DMS53 treated with DMSO at 0.1 percent for 48 hours (cell line): ENCODE measurements at regions not wholly inside any gene's neighbourhood (a gene's known extent, or its start where the extent isn't known, plus 50 kb on each side); places are given as distances from the start of the nearest gene placed in this dataset.
A peak's percentile ranks its signal among the peaks of the same experiment; 100 is the strongest.

Experiments
- DNase-seq: peaks from one replicate; lab custom pipeline; 2025; ENCODE audit not compliant: unreplicated experiment; lab: John Stamatoyannopoulos, UW

DNA sequence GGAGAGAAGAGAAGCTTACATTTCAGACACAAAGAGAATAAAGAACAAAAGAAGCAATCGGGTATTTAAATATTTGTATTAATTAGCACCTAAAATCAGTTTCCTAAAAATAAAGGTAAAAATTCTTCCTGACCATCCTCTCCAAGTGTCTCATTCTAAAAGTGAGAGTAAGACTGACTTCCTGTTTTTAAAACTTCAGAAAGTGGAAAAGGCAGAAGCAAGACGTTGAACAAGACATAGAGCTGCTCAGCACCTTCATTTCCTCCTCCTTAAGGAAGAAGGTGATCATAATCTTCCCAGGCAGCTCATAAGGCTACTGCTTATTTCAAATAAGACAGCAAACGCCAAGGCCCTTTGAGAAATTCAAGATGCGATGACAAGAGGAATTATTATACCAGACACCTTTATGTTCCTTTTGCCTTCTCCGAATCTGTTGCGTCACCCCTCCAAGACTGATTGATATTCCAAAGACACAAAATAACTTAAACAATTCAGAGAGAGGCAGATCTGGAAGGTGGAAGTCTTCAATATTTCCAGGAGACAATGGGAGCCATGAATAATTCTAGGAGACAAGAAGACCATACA is 238.8 kb upstream of the TLE3 start:
- DNase-seq = no peak

DNA sequence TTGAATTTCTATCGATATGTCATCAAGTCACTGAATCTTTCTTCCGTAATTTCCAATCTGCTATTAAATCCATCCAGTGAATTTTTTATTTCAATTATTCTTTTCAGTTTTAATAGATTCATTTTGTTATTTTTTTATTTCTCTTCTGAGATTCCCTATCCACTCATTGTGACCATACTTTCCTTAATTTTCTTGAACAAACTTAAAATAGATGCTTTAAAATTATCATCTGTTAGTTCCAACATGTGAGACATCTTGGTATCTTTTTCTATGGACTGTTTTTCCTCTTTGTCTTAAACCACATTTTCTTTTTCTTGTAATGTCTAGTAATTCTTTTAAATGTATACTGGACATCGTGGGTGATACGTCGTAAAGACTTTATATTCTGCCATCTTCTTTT is 236.6 kb upstream of the TLE3 start:
- no peak for DNase-seq

DNA sequence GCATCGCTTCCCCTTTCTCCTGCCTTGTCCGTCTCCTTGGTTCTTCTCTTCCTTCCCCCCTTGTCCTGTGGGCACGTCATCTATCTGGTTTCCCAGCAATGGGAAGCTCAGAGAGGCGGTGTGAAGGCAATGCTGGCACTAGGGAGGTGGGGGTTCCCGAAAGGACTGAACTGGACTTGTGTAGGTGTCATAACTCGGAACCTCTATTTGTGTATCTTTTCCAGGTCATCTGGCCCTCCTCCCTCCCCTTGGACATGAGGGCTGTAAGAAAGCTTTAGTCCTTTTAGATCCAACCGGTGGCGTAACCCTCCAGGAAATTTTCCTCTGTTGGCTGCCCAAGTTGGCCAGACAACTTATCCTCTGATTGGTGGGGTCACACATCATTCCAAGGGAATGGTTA is 231.5 kb upstream of the TLE3 start:
- DNase-seq = no peak

DNA sequence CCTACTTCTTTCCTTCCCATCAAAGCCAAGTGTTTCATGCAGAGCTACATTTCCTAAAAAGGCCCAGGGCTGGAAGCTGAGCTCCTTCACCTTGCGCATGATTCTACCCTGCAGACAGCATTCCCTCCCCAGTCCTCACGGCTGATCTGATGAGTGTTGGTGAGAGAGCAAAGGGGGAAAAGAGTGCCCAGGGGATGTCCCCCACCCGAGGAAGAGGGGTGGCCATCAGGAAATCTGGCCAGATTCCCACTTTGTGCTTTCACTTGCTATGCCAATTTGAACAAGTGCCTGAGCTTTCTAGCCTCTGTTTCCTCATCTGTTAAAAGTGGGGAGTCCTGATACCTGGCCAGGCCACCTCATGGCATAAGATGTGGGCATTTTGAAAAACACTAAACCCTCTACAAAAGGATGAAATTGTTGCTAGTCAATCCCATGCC is 231.0 kb upstream of the TLE3 start:
- no peak for DNase-seq

DNA sequence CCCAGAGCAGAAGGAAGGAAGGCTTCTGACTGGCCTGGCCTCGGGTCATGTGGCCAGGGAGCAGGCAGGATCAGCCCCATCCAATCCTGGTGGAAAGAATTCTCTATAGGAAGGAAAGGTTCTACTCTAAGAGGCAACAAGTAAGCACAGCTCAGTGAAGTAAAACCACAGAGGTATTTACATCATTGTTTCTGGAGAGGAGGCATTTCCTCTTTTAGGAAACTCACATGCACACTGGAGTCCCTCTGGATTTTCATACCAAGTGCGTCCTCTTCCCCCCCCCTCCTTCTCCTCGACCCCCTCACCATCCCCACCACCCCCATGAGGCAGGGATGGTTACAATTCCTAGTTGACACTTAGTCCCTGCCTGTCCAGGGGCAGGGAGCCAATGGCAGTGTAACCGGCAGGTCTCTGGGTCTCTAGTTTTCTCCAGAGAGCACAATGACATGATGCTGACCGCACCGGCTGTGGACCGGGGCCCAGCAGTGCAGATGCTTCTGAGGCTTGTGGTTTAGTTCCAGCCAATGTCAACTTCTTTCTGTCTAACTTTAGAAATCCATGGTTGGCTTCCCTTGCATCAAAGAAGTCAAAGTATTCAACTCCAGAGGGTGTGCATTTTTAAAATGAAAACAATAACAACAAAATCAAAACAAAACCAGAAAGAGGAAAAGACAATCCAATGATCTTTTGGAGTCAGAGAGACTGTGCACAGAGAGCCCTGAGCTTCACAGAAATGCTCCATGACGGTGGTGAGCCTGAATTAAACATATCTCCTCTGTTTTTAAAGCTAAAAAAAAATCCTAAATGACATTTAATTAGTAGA is 230.3 kb upstream of the TLE3 start:
- DNase-seq = no peak

DNA sequence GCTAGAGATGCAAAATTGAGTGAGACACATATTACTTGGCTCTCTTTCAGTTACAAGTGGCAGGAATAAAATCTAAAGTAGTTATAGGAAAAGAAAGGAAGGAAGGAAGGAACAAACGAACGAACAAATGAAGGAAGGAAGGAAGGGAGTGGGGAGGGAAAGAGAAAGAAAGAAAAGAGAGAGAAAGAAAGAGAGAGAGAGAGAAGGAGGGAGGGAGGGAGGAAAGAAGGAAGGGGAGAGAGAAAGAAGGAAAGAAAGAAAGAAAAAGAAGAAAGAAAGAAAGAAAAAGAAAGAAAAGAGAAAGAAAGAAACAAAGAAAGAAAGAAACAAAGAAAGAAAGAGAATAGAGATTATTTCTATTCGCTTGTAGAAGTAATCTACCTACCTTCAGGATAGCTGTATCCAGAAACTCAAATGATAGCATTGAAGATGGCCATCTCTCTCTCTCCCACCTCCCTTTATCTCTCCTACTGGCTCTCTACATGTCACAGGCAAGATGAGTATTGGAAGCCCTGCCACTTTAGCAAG is 229.7 kb upstream of the TLE3 start:
- DNase-seq = no peak

DNA sequence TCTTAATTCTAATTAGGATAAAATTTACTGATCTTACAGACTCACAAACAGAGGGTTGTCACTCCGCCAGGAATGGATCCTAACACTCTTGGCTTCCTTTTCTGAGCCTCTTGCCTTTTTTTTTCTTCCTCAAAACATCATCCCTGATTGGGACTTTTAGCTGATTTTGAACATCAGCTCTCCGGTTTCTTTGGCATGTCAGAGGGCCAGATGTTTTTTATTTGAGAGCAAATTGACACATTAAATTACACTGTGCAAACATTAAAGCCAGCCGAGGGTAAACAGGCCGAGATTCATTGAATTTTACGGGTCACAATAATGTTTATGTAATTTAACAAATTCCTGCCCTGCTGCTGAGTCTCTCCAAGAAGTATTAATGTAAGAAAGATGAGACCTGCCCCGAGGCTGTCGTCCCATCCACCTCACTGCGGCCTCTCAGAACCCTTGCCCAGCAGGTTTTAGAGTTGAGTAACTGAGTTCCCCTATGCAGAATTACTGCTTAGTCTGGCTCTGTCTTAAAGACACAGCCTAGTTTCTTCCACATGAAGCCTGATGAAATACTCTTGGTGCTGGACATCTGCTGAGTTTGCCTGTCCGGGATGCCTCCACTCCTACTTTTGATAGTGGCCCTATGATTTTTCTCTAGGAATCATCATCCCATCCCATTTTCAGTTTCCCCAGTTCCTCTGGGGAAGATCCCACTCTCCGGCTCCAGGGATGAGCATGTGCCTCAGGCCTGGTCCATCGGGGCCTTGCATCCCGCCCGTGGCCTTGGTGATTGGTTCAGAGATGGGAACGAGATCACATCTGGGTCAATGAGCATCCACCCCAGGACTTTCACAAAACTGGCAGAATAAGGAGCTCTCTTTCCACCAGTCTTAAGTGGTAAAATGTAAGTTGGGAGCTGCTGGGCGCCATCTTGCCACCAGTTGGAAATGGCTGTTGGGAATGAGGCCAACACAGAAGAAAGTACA is 226.6 kb upstream of the TLE3 start:
- peak; percentile 5 for DNase-seq

DNA sequence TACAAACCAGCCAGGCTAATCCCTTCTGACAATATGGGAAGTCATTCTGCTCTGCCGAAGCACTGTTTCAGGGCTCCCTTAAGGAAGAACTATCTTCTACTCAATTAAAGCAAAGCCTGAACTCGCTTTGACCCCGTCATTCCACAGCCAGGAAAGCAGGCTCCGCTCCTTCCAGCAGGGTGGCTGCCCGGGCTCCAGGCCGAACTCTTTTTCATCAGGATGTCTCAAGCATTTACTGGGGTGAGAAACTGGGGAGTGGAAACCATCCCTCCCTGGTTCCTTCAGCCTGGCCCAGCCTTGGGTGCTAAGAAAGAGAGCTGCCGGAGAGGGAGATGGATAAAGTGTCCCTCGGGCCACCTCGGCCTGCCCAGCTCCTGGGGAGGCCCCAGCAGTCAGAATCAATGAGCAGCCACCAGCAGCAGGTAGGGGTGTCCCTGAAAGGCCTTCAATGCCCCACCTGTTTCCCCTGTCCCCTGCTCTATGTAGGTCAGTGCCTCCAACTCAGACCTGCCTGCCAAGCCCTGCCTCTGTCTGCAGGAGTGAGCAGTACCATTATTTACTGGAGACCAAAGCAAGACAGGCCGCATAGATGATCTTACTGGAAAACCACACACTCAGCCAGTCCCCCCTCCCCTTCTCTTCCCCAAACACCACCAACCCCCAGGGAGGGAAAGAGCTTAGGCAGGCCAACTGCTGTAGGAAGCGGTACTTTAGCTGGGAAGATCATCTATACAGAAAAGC is 225.6 kb upstream of the TLE3 start:
- DNase-seq = no peak

DNA sequence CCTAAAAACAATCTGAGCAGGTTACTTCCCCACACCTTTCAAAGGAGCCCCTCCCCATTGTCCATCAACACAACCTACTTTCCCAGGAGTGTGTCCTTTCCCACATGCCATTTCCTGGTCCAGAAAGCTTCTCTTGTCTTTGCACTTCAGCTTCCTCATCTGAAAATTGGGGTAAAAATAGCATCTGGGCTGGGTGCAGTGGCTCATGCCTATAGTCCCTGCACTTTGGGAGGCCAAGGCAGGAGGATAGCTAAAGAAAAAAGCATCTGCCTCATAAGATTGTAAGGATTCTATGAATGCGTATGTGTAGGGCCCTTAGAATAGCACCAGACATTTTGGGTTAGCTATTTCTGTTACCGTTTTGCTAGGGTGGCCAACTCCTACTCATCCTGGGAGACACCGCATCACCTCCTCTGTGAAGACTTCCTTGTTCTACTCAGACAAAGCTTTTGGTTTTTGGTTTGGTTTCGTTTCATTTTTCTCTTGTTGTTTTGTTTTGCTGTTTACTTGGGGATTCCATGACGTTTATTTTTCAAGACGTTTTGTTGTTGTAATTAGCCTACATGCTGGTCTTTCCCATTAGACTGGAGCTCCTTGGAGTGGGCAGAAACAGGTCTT is 224.4 kb upstream of the TLE3 start:
- DNase-seq = no peak

DNA sequence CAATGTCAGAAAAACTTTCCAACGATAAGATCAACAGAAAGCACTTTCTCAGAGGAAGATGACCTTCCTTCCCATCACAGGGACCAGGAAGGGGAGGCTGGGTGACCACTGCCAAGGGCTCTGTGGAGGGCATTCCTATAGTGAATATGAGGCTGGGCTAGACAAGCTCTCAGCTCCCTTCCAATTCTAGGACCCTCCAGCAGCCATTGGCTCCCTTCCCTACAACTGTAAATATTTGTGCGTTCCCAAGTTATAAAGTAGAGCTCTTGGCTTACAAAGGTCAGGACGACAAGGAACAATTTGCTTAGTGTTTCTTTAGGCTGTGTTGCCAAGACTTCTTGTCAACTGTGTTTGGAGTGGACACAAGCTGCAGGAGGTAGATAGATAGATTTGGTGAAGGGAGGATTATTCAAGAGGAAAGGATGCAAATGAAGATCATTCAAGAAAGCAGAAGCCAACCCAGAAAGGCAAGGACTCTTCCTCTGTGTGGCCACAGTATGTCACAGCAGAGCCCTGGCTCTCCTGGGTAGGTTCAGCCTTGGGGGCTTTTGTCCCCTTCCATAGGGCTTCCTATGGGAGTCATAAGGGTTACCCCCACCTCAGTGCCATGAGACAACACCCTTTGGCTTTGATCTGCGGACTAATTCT is 223.6 kb upstream of the TLE3 start:
- DNase-seq = no peak

DNA sequence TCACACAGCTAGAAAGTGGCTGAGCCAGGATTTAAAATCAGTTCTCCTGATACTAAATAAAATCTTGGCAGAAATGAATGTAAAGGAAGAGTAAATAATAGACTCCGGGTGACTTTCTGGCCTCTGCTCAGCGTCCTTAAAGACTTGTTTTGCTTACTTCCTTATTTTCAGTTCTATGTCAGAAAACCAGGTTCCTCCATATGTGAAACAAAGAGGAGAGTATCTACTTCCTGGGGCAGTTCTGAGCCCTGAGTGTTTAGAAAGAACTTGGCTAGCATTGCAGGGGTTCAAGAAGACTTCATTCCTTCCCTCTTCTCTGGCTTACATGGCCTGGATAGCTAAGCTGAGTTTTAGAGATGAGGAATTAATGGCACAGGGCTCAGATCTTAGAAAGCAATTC is 222.8 kb upstream of the TLE3 start:
- no peak for DNase-seq

DNA sequence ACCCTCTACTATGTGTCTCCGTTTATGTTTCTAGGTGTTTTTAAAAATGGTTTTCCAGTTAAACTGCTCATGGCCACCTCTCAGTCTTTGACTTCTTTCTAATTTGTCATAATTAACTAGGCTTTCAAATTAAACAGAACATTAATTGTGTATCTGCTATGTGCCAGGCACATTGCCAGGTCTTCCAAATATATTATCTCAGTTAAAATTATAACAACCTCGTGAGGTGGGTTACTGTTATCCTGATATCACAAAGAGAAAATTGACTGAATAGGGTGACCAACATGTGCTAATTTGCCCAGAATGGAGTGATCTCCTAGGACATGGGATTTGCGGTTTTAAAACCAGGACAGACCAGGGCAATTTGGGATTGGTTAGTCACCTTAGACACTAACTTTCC is 222.4 kb upstream of the TLE3 start:
- DNase-seq = no peak

DNA sequence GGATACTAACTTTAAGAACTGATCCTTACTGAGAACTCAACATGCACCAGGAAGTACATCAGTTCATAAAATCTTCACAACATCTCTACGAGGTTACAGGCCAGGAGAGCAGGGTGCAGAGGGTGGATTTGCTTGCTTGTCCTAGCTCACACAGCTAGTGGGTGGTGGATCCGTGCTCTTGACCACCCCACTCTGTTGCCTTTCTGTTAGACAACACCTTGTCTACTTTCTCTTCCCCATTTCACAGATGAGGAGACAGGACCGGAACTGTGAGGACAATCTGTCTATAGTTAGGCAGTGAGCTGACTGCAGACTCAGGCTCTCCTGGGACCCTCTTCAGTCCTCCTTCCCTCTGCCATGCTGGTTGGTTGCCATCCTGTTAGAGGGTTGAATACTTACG is 221.7 kb upstream of the TLE3 start:
- no peak for DNase-seq

DNA sequence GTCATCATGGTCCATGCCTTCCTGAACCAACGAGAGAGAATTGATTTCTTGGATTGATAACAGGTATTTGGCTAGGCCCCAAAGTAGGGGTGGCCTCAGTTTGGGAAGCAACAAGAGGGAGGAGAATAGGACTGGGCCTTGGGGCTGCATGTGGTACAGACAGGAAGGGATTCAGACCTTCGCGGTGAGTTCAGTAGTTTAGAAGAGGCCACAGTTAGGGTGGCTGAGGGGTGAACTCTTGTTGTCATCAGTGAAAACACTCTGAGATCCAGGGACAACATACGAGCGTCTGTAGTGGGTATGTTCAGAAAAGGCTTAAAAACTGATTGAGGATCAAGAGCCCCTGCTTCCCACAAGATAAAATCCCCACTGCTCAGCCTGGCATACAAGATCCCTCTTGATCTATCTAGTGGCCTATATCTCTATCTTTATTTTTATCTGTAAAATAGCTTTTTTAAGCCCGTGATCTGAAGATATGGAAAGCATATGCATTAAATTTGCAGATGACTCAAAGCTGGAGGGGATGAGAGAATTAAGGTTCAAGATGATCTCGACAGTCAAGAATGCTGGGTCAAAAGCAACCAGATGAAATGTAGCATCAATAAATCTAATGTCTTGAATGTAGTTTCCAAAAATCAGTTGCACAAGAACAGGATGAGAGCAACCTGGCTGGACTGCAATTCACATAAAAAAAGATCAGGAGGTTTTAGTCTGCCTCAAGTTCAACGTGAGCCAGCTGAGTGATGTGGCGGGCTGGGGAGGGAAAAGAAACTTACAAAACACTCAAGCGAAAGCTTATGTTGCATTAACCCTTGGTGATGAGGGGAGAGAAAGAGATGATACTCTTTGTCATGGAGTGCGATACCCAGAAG is 221.1 kb upstream of the TLE3 start:
- no peak for DNase-seq

DNA sequence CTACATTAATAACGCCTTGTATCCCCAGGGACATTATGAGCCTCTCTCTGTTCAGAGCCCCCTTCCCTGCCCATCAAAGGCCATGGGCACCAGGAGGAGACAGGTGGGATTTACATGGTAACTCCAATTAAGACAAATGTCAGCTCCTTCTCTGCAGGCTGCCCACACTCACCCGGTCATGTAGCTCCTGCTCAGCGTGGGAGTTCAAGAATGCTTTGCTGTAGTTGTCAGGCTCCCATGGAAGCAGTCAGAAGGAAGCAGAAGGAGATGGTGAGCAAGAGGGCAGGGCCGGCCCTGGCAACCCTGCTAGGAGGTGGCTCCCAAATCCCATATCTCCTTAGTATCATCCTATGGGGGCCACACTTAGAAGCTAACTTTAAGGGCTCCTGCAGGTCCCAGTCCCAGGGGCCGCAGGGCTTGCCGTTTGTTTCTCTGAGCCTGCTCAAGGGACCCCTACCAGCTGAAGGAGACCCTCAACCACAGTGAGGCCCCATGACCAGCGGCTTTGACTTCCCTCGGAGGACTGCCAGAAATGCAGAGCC is 218.4 kb upstream of the TLE3 start:
- DNase-seq = no peak

DNA sequence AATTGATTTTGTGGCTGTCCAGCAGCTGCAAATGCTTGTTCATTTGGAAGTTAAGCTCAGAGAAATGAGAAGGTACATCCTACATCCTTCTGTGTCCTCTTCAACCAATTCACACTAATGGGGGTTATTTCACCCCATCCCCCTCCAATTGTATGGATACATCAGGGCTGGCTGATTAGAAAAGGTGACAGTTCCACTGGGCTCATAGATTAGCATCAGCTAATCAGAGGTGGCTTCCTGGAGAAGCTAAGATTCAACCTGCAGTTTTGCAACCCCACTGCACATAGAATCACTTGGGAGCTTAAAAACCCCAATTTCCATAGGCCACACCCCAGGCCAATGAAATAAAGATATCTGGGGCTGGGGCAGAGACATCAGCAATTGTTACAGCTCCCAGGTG is 217.7 kb upstream of the TLE3 start:
- no peak for DNase-seq

DNA sequence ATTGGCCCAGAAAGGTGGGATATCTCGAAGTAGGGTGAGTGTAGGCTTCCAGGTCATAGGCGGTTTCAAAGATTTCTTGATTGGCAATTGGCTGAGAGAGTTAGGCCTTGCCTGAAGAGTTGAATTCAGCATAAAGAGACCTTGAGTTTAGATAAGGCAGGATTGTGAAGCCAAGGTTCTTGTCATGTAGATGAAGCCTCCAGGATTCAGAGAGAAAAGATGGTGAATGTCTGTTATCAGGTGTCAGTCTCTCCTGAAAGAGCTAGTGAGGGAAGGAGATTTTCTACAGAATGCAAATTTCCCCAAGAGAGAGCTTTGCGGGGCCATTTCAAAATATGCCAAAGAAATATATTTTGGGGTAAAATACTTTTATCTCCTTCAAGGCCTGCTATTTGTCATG is 217.0 kb upstream of the TLE3 start:
- DNase-seq = no peak

DNA sequence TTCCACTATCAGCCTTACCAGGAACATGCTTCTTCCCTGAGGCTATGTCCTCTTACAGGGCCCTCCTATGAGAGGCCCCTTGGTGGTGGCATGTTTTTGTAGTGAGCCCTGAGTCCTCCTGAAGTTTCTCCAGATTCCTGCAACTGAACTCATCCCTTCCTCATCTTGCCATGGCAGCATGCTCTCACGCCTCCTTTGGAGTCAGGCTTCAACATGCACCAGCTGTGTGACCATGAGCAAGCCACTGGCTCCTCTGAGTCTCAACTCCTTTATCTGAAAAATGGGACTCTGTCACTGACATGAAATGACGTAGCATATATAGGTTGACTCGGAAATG is 216.3 kb upstream of the TLE3 start:
- no peak for DNase-seq
